HFF-Myc (cell line): ENCODE measurements at regions not wholly inside any gene's neighbourhood (a gene's known extent, or its start where the extent isn't known, plus 50 kb on each side); places are given as distances from the start of the nearest gene placed in this dataset.
A peak's percentile ranks its signal among the peaks of the same experiment; 100 is the strongest.

Experiments
- DNase-seq: peaks from one replicate; pipeline ENCODE4 v3.0.0-alpha.2; 2011; ENCODE audit warnings: low read depth; ENCODE audit errors: extremely low read depth
- H3K4me3 ChIP-seq: replicated peaks from 2 replicates; pipeline ENCODE4 v1.5.1; 2011; ENCODE audit warnings: low read depth, mild to moderate bottlenecking, control low read depth, low read length
- TF ChIP-seq, protein P1 (sequence below): IDR thresholded peaks from 2 replicates; pipeline ENCODE4 v1.5.1; 2012; ENCODE audit warnings: mild to moderate bottlenecking, low read depth, low read length, control low read depth; ENCODE audit errors: missing control alignments

GRCh38 chr2:18473241-18474181, 86.9 kb downstream of the RDH14 start:
- no peak overlapping the region for H3K4me3 ChIP-seq
- TF ChIP-seq, protein P1, sequence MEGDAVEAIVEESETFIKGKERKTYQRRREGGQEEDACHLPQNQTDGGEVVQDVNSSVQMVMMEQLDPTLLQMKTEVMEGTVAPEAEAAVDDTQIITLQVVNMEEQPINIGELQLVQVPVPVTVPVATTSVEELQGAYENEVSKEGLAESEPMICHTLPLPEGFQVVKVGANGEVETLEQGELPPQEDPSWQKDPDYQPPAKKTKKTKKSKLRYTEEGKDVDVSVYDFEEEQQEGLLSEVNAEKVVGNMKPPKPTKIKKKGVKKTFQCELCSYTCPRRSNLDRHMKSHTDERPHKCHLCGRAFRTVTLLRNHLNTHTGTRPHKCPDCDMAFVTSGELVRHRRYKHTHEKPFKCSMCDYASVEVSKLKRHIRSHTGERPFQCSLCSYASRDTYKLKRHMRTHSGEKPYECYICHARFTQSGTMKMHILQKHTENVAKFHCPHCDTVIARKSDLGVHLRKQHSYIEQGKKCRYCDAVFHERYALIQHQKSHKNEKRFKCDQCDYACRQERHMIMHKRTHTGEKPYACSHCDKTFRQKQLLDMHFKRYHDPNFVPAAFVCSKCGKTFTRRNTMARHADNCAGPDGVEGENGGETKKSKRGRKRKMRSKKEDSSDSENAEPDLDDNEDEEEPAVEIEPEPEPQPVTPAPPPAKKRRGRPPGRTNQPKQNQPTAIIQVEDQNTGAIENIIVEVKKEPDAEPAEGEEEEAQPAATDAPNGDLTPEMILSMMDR, result no peak
- DNase-seq, result peak; percentile 82

DNA sequence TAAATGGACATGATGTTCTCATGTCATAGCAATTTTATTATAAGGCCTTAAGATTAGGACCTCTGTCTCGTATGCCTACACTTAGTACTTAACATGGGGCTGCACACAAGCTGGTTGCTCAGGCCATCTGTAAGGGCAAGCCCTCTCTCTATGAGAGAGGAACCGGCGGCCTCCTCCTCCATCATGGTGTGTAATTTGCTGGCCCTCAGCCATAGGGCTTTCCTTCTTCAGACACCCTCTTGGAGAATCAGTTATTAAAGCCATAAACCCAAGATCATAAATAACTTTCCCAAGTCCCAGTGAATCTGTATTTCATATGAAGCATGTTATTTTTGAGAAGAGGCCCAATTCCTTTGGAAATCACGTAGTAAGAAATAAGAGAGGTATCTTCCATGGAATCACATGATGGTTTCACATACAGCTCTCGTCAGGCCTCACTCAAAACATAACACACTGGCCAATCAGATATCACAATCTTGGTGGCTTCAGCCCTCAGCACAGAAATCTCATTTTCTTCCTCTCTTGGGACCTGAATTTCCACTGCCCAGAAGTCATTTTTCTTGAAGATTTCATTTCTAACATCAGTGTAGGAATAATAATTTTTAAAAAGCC, 92.6 kb downstream of the RDH14 start:
- TF ChIP-seq, protein P1, result no peak
- H3K4me3 ChIP-seq, result no peak overlapping the region

DNA sequence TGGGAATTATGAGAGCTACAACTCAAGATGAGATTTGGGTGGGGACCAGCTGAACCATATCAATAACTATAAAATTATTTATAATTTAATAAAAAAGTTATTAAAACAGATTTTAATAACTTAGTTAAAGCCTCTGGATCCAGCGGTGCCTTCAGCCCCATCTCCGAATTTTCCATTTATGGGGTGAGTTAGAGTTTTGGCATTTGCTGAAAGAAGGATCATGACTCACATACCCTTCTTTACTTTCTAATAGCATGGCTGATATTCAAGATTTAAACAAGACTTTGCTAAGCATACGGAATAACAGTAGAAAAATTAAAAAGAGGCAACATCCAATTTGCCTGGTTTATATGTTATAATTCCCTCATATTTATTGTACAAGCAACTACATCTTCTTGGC, 94.5 kb downstream of the RDH14 start:
- TF ChIP-seq, protein P1, result no peak
- no peak for DNase-seq

More for the DNA sequence above, 92.6 kb downstream of the RDH14 start:
- DNase-seq, result no peak

DNA sequence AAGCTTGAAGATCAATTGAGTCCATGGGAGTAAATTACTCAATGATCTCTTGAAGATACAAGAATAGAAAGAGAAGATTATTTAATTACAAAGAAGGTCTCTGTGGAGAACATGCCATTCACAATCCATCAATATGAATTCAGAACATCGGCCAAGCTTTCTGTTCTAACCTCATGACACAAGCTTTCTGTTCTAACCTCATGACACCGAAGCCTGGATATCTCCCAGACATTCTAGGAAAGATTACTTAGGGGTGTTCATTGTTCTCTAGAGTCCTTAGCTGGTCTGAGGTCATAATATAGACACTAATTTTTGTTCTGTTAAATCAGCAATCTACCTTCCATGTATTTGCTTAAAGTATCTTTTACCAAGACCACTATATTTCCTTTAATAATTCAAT, 95.5 kb downstream of the RDH14 start:
- no peak overlapping the region for H3K4me3 ChIP-seq
- DNase-seq, result no peak
- TF ChIP-seq, protein P1, result no peak

More for the DNA sequence above, 94.5 kb downstream of the RDH14 start:
- no peak overlapping the region for H3K4me3 ChIP-seq

GRCh38 chr2:18456026-18456425, 104.4 kb downstream of the RDH14 start:
- no peak overlapping the region for H3K4me3 ChIP-seq
- DNase-seq, result no peak
- TF ChIP-seq, protein P1, result no peak

DNA sequence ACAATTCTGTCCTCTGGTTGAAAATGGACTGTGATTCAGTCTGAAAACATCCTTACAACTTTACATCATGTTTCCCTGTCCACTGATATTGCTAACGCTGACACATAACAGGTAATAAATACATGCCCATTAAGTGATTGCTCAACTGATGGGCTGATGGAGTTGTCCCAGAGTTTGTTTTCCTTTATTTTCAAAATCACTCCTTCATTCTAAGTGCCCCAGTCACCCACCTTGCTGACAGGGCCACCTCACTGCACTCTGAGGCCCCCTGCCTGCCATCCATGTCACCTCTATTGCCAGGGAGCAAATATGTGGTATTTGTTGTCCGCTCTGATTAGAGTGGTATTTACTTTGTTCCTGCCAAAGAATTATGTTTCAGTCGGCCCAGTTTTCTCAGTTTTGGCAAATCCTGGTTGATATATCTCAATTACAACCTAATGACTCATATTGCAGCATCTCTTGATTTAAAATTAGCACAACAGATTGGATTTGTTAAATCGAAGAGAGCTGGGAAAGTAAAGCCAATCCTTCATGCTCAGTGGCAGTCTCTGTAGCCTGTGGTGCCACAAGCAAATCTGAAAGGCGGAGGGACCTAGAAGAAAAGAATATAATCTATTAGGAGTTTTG, 105.1 kb downstream of the RDH14 start:
- H3K4me3 ChIP-seq, result no peak overlapping the region
- no peak for DNase-seq
- TF ChIP-seq, protein P1, result peak; percentile 53
